ENCODE measurements at regions not wholly inside any gene's neighbourhood (a gene's known extent, or its start where the extent isn't known, plus 50 kb on each side); places are given as distances from the start of the nearest gene placed in this dataset.

DNA sequence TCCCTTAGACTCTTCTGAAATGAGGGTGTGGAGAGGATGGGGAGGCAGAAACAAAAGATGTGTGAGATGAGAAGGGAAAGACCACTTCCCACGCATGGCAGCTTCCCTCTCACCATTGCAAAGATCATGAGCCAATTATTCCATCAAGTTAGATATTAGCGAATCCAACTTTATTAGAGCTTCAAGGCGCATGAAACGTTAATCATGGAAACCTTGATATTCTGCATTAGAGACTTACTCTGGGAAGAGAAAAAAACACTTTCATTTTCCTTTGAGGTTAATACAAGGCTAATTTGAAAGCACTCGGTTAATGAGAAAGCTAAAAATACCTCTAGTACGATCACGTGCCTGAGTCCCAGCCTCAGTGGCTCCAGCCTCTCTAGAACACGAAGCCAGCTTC, 220.6 kb upstream of the RPL38 start:
- TF ChIP-seq POLR2AphosphoS5 (IDR thresholded peaks at IDR 0.05; ENCODE audit: borderline replicate concordance, low read depth, low read length) (no peak), EZH2 (IDR thresholded peaks at IDR 0.05) (no peak)

Measured in SK-N-MC (cell line).